ENCODE measurements at regions not wholly inside any gene's neighbourhood (a gene's known extent, or its start where the extent isn't known, plus 50 kb on each side); places are given as distances from the start of the nearest gene placed in this dataset.

DNA sequence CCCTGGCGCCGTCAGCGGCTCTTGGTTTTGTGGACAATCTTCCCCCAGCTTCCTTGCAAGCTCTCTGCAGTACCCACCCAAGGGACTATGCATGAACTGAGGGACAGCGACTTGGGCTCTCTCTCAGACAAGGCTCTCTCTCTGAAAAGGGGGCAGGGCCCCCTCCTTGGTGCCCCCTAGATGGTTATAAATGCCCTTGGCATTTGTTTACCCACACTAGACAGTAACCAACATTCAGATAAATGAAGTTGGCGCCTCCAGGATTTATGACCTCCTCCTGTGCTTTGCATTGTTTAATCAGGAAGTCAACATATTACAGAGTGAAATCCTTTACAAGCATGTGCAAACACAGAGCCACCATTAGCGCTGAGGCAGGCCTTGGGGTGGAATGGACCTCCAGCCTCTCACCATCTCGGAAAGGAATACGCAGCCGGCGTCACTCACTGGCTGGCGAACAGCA lies 547.4 kb upstream of the ID2 start:
- no peaks in the 10 kb centered on the region for H3K36me3 Mint-ChIP-seq (ENCODE audit: low read depth)
- no peak for ATAC-seq (ENCODE audit: low read depth)
- TF ChIP-seq, protein P1, sequence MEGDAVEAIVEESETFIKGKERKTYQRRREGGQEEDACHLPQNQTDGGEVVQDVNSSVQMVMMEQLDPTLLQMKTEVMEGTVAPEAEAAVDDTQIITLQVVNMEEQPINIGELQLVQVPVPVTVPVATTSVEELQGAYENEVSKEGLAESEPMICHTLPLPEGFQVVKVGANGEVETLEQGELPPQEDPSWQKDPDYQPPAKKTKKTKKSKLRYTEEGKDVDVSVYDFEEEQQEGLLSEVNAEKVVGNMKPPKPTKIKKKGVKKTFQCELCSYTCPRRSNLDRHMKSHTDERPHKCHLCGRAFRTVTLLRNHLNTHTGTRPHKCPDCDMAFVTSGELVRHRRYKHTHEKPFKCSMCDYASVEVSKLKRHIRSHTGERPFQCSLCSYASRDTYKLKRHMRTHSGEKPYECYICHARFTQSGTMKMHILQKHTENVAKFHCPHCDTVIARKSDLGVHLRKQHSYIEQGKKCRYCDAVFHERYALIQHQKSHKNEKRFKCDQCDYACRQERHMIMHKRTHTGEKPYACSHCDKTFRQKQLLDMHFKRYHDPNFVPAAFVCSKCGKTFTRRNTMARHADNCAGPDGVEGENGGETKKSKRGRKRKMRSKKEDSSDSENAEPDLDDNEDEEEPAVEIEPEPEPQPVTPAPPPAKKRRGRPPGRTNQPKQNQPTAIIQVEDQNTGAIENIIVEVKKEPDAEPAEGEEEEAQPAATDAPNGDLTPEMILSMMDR (IDR thresholded peaks at IDR 0.05): no peak
- CTCF ChIA-PET: no interaction called here
- no peak overlapping the region for H3K27ac Mint-ChIP-seq
- no peaks in the 10 kb centered on the region for H3K9me3 Mint-ChIP-seq
- DNase-seq: no peak
- intact Hi-C loops (cut with micrococcal nuclease): no loop called here
- POLR2A ChIA-PET: no interaction called here
- H3K27me3 Mint-ChIP-seq: peaks cover 11% of the 10 kb centered on the region
- peaks cover 2% of the 10 kb centered on the region for H3K4me1 Mint-ChIP-seq
- no peak overlapping the region for H3K4me3 Mint-ChIP-seq

DNA sequence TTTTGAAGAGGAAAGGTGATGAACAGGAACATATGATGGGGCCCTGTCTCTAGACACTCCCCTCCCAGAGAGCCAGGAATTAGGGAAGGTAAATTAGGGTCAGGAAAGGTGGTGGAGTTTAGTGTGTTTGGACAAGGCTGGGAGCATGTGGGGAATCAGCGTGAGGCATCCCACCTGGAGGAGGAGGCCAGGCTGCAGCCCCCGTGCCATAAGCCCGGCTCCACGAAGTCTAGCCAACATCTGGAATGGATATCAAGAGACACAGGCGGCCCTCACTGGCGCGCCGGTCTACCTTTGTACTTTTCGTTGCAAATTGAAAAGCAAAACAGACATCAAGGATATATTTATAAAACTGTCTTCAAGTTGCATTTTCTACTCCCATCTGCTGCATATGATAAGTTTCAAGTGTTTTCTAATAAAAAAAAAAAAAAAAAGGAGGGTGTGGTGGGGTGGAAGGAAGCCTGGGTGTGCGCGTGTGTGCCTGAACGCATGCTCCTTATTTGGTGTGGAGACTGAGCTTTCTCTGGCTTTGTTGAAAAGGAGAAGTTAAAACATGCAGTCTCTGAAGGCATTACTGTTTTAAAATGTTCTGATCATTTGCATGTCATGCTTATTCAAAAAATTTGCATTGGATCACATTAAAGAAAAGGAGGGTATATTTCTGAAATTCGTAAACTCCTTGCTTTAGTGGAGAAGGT lies 546.7 kb upstream of the ID2 start:
- H3K27me3 Mint-ChIP-seq: peaks cover 11% of the 10 kb centered on the region
- ChIA-PET CTCF (no interaction called here), POLR2A (no interaction called here)
- ATAC-seq (ENCODE audit: low read depth) (no peak), DNase-seq (no peak)
- H3K4me1 Mint-ChIP-seq: peaks cover 2% of the 10 kb centered on the region
- H3K36me3 Mint-ChIP-seq (ENCODE audit: low read depth): no peaks in the 10 kb centered on the region
- intact Hi-C loops (cut with micrococcal nuclease): no loop called here
- H3K4me3 Mint-ChIP-seq: no peak overlapping the region
- H3K9me3 Mint-ChIP-seq: no peaks in the 10 kb centered on the region
- TF ChIP-seq, protein P1 (IDR thresholded peaks at IDR 0.05): no peak
- no peak overlapping the region for H3K27ac Mint-ChIP-seq

DNA sequence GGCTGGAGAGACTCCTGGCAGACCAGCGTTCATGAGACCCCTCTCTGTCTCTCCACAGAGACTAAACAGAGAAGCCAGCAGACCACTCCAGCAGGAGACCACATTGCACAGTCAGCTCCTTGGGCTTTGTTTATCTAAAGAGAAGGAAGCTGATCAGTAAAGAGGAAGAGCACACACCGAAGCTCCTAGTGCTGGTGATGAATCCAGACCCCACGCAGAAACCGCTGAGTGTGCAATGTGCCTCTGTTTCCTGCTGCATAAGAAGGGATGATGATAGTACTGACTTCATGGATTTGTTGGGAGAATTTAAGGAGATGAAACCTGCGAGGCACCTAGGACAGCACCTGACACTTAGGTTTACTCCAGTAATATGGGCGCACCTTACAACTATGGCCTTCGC lies 544.1 kb upstream of the ID2 start:
- Mint-ChIP-seq H3K4me3 (no peak overlapping the region), H3K36me3 (ENCODE audit: low read depth) (no peaks in the 10 kb centered on the region), H3K27ac (no peak overlapping the region), H3K27me3 (peaks cover 17% of the 10 kb centered on the region), H3K9me3 (no peaks in the 10 kb centered on the region), H3K4me1 (peaks cover 2% of the 10 kb centered on the region)
- DNase-seq (no peak), ATAC-seq (ENCODE audit: low read depth) (no peak)
- POLR2A ChIA-PET: no interaction called here
- TF ChIP-seq, protein P1 (IDR thresholded peaks at IDR 0.05): no peak
- intact Hi-C loops (cut with micrococcal nuclease): no loop called here
- CTCF ChIA-PET: no interaction called here

DNA sequence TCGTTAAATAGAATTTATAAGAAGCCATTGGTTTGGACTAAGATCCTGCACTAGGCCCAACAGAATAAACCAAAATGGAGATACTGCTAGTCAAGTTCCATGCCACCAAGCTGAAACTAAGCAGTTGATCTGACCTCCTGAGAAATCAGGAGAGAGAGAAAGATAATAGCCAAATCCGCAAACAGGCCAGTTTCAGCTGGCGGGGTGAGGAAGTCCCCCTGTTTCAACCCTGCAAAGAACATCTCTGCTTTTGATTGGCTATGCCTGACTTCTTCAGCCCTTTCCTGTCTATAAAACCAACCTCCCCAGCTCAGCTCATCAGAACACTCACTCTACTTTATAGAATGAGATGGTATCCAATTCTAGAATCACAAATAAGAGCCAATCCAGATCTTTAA lies 543.3 kb upstream of the ID2 start:
- H3K4me1 Mint-ChIP-seq: peaks cover 2% of the 10 kb centered on the region
- no peaks in the 10 kb centered on the region for H3K36me3 Mint-ChIP-seq (ENCODE audit: low read depth)
- no peak overlapping the region for H3K4me3 Mint-ChIP-seq
- H3K9me3 Mint-ChIP-seq: no peaks in the 10 kb centered on the region
- intact Hi-C loops (cut with micrococcal nuclease): no loop called here
- POLR2A ChIA-PET: no interaction called here
- DNase-seq (no peak), ATAC-seq (ENCODE audit: low read depth) (no peak)
- TF ChIP-seq, protein P1 (IDR thresholded peaks at IDR 0.05): no peak
- peaks cover 15% of the 10 kb centered on the region for H3K27me3 Mint-ChIP-seq
- CTCF ChIA-PET: no interaction called here
- no peak overlapping the region for H3K27ac Mint-ChIP-seq

DNA sequence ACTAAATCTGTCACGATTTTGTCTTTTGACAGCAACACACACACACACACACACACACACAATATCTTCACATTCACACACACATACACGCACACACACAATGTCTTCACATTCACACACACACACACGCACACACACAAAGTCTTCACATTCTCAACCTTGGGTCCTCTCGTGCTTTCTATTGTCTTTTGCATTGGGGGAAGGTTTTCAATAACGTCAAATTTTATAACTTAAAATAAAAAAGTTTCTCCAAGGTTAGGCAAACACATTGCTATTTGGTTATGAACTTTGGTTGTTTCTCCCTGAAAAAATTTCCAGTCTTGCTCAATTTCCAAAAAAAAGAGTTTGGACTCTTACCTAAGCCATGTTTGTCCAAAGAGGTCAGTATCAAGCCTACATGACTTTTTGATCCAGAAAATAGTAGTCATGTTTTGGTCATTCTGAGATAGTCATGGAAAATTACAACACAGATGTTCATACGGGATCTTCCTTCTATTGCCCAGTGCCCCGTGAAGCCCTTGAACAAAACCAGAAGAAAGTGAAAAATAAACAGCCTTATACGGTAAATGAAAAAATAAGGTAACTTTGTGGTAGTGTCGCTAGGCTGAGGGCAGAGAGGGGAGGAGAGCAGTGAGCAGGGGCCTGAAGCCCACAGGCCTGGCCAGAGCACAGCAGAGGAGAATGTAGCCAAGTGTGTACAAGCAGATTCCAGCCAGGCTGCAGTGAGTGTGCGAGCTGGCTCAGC lies 542.8 kb upstream of the ID2 start:
- peaks cover 15% of the 10 kb centered on the region for H3K27me3 Mint-ChIP-seq
- intact Hi-C loops (cut with micrococcal nuclease): no loop called here
- peaks cover 2% of the 10 kb centered on the region for H3K4me1 Mint-ChIP-seq
- ChIA-PET POLR2A (no interaction called here), CTCF (no interaction called here)
- ATAC-seq (ENCODE audit: low read depth) (no peak), DNase-seq (no peak)
- H3K27ac Mint-ChIP-seq: no peak overlapping the region
- no peaks in the 10 kb centered on the region for H3K36me3 Mint-ChIP-seq (ENCODE audit: low read depth)
- H3K9me3 Mint-ChIP-seq: no peaks in the 10 kb centered on the region
- H3K4me3 Mint-ChIP-seq: no peak overlapping the region
- TF ChIP-seq, protein P1 (IDR thresholded peaks at IDR 0.05): no peak

Measured in activated B cell treated with CpG ODN at 0.5 μM for 24 hours (primary cell).